ENCODE measurements at regions not wholly inside any gene's neighbourhood (a gene's known extent, or its start where the extent isn't known, plus 50 kb on each side); places are given as distances from the start of the nearest gene placed in this dataset.

GRCh38 chr1:36669262-36669661, 186.5 kb upstream of the CSF3R start:
- no peak for TF ChIP-seq ZNF384 (IDR thresholded peaks at IDR 0.05)
- no peak for TF ChIP-seq CTBP1 (IDR thresholded peaks at IDR 0.05; ENCODE audit: borderline replicate concordance)
- no peak for TF ChIP-seq LEF1 (IDR thresholded peaks at IDR 0.05; ENCODE audit: borderline replicate concordance)
- TF ChIP-seq FOXK2 (IDR thresholded peaks at IDR 0.05) = no peak
- no peak for TF ChIP-seq ELF4 (IDR thresholded peaks at IDR 0.05)
- TF ChIP-seq FOXA1 (IDR thresholded peaks at IDR 0.05) = no peak
